ENCODE measurements at regions not wholly inside any gene's neighbourhood (a gene's known extent, or its start where the extent isn't known, plus 50 kb on each side); places are given as distances from the start of the nearest gene placed in this dataset.

- intact Hi-C loops (cut with micrococcal nuclease) = no loop called here
- Histone ChIP-seq H3K79me2 (ENCODE audit: control insufficient read depth, insufficient read depth, low read length) (no peaks in the 10 kb centered on the region), H3K27ac (ENCODE audit: low read length in 2 of 2) (no peak overlapping the region), H3K4me1 (ENCODE audit: control insufficient read depth in 2 of 2, insufficient read depth in 2 of 2, low read length in 2 of 2) (no peaks in the 10 kb centered on the region), H3K9ac (ENCODE audit: low read length) (no peak overlapping the region), H4K20me1 (ENCODE audit: control insufficient read depth, insufficient read depth, low read length, poor library complexity, severe bottlenecking) (no peaks in the 10 kb centered on the region), H3K4me3 (ENCODE audit: control extremely low read depth in 1 of 5, extremely low read depth in 1 of 5, insufficient read depth in 1 of 5, low read depth in 2 of 5, low read length in 4 of 5) (no peak overlapping the region), H3K36me3 (replicated peaks in 1 of 2; ENCODE audit: control extremely low read depth in 1 of 2, control insufficient read depth in 1 of 2, extremely low read depth in 1 of 2, insufficient read depth in 2 of 2, low read length in 1 of 2) (no peaks in the 10 kb centered on the region), H3K9me3 (ENCODE audit: control extremely low read depth in 1 of 3, control insufficient read depth in 2 of 3, insufficient read depth in 1 of 3, low read length in 2 of 3) (peaks cover 0 to 2% (median 0%) of the 10 kb centered on the region in 3 donors), H3K4me2 (replicated peaks; ENCODE audit: low read depth, low read length, poor library complexity, severe bottlenecking) (no peak overlapping the region), H3K27me3 (replicated peaks in 1 of 4; ENCODE audit: control extremely low read depth in 1 of 4, control insufficient read depth in 3 of 4, insufficient read depth in 4 of 4, low read length in 3 of 4) (no peaks in the 10 kb centered on the region), H2AFZ (ENCODE audit: insufficient read depth, low read depth, low read length, poor library complexity, severe bottlenecking) (no peak overlapping the region)
- DNase-seq (no peak), ATAC-seq (ENCODE audit: low read depth) (no peak)
- WGBS (ENCODE audit: insufficient coverage) = 69% methylated on average over 4 of the region's 4 CpGs
- peaks cover 4% of the 10 kb centered on the region for H3K27me3 Mint-ChIP-seq
- H3K4me1 Mint-ChIP-seq = no peaks in the 10 kb centered on the region
- TF ChIP-seq EZH2 (IDR thresholded peaks at IDR 0.05; ENCODE audit: borderline replicate concordance, insufficient read depth, low read depth, low read length, poor library complexity, severe bottlenecking) (no peak), CTCF (IDR thresholded peaks at IDR 0.05) (no peak)
- H3K4me3 Mint-ChIP-seq = no peak overlapping the region
- H3K27ac Mint-ChIP-seq = no peak overlapping the region
- ChIA-PET POLR2A (no interaction called here), CTCF (no interaction called here)
- no peaks in the 10 kb centered on the region for H3K9me3 Mint-ChIP-seq (ENCODE audit: insufficient read depth)
Measured at GRCh38 chr11:134743820-134744195, 331.8 kb upstream of the B3GAT1 start.

- H3K27ac Mint-ChIP-seq = no peak overlapping the region
- intact Hi-C loops (cut with micrococcal nuclease) = no loop called here
Measured at GRCh38 chr11:134742956-134743819, 331.1 kb upstream of the B3GAT1 start.

More at GRCh38 chr11:134742956-134743819, 331.1 kb upstream of the B3GAT1 start:
- Histone ChIP-seq H3K4me1 (ENCODE audit: control insufficient read depth in 2 of 2, insufficient read depth in 2 of 2, low read length in 2 of 2) (no peaks in the 10 kb centered on the region), H3K4me2 (replicated peaks; ENCODE audit: low read depth, low read length, poor library complexity, severe bottlenecking) (no peak overlapping the region), H3K27ac (ENCODE audit: low read length in 2 of 2) (no peak overlapping the region), H3K4me3 (ENCODE audit: control extremely low read depth in 1 of 5, extremely low read depth in 1 of 5, insufficient read depth in 1 of 5, low read depth in 2 of 5, low read length in 4 of 5) (no peak overlapping the region), H4K20me1 (ENCODE audit: control insufficient read depth, insufficient read depth, low read length, poor library complexity, severe bottlenecking) (no peaks in the 10 kb centered on the region), H3K79me2 (ENCODE audit: control insufficient read depth, insufficient read depth, low read length) (no peaks in the 10 kb centered on the region), H3K9me3 (ENCODE audit: control extremely low read depth in 1 of 3, control insufficient read depth in 2 of 3, insufficient read depth in 1 of 3, low read length in 2 of 3) (peaks cover 0 to 1% (median 0%) of the 10 kb centered on the region in 3 donors), H3K9ac (ENCODE audit: low read length) (no peak overlapping the region), H3K36me3 (replicated peaks in 1 of 2; ENCODE audit: control extremely low read depth in 1 of 2, control insufficient read depth in 1 of 2, extremely low read depth in 1 of 2, insufficient read depth in 2 of 2, low read length in 1 of 2) (no peaks in the 10 kb centered on the region), H2AFZ (ENCODE audit: insufficient read depth, low read depth, low read length, poor library complexity, severe bottlenecking) (no peak overlapping the region), H3K27me3 (replicated peaks in 1 of 4; ENCODE audit: control extremely low read depth in 1 of 4, control insufficient read depth in 3 of 4, insufficient read depth in 4 of 4, low read length in 3 of 4) (no peaks in the 10 kb centered on the region)
- DNase-seq (no peak), ATAC-seq (ENCODE audit: low read depth) (no peak)
- ChIA-PET POLR2A (no interaction called here), CTCF (no interaction called here)
- Mint-ChIP-seq H3K27me3 (peaks cover 4% of the 10 kb centered on the region), H3K4me3 (no peak overlapping the region), H3K4me1 (no peaks in the 10 kb centered on the region), H3K9me3 (ENCODE audit: insufficient read depth) (no peaks in the 10 kb centered on the region)
- WGBS (ENCODE audit: insufficient coverage) = 67% methylated on average over 4 of the region's 12 CpGs
- TF ChIP-seq CTCF (IDR thresholded peaks at IDR 0.05) (no peak), EZH2 (IDR thresholded peaks at IDR 0.05; ENCODE audit: borderline replicate concordance, insufficient read depth, low read depth, low read length, poor library complexity, severe bottlenecking) (no peak)
